ENCODE measurements at regions not wholly inside any gene's neighbourhood (a gene's known extent, or its start where the extent isn't known, plus 50 kb on each side); places are given as distances from the start of the nearest gene placed in this dataset.

GRCh38 chr14:50001999-50002925, 109.4 kb downstream of the ARF6 start:
- Mint-ChIP-seq H3K4me1 (peaks cover 73% of the 10 kb centered on the region), H3K27me3 (no peaks in the 10 kb centered on the region), H3K9me3 (ENCODE audit: insufficient read depth) (no peaks in the 10 kb centered on the region), H3K4me3 (peak overlapping the region; percentile 91), H3K27ac (peak overlapping the region; percentile 96)
- ATAC-seq (ENCODE audit: low read depth) (peak; percentile 9), DNase-seq (peak; percentile 68)
- peak overlapping the region; percentile 82 for H3K4me2 ChIP-seq (replicated peaks; ENCODE audit: low read depth, low read length, poor library complexity, severe bottlenecking)
- H3K27ac ChIP-seq (ENCODE audit: low read length in 2 of 2) = peak overlapping the region; percentile 98 to 99
- peak overlapping the region in 4 of 5 experiments; percentile 56 to 69 (median 63) for H3K4me3 ChIP-seq (ENCODE audit: control extremely low read depth in 1 of 5, extremely low read depth in 1 of 5, insufficient read depth in 1 of 5, low read depth in 2 of 5, low read length in 4 of 5)
- peaks cover 8% of the 10 kb centered on the region for H3K79me2 ChIP-seq (ENCODE audit: control insufficient read depth, insufficient read depth, low read length)
- H4K20me1 ChIP-seq (ENCODE audit: control insufficient read depth, insufficient read depth, low read length, poor library complexity, severe bottlenecking) = no peaks in the 10 kb centered on the region
- H2AFZ ChIP-seq (ENCODE audit: insufficient read depth, low read depth, low read length, poor library complexity, severe bottlenecking) = peak overlapping the region; percentile 61
- H3K27me3 ChIP-seq (replicated peaks in 1 of 4; ENCODE audit: control extremely low read depth in 1 of 4, control insufficient read depth in 3 of 4, insufficient read depth in 4 of 4, low read length in 3 of 4) = no peaks in the 10 kb centered on the region
- ChIA-PET POLR2A (interaction anchor here (0.5 to 4.8 kb wide), 21 partner anchors 24 to 139 kb away, joined by 3 to 45 read pairs (median 8); partner anchors contain the start of gene ARF6), CTCF (interaction anchor here (0.7 to 6.4 kb wide), 26 partner anchors 11 to 150 kb away, joined by 3 to 114 read pairs (median 7); partner anchors contain the start of genes ARF6 and NEMF)
- WGBS (ENCODE audit: insufficient coverage) = 72% methylated on average over 2 of the region's 10 CpGs
- H3K9me3 ChIP-seq (ENCODE audit: control extremely low read depth in 1 of 3, control insufficient read depth in 2 of 3, insufficient read depth in 1 of 3, low read length in 2 of 3) = no peaks in the 10 kb centered on the region
- H3K9ac ChIP-seq (ENCODE audit: low read length) = peak overlapping the region; percentile 77
- H3K4me1 ChIP-seq (ENCODE audit: control insufficient read depth in 2 of 2, insufficient read depth in 2 of 2, low read length in 2 of 2) = peaks cover 59 to 65% of the 10 kb centered on the region in 2 donors
- no peak for TF ChIP-seq EZH2 (IDR thresholded peaks at IDR 0.05; ENCODE audit: borderline replicate concordance, insufficient read depth, low read depth, low read length, poor library complexity, severe bottlenecking)
- no peak for TF ChIP-seq CTCF (IDR thresholded peaks at IDR 0.05)
- intact Hi-C loops (cut with micrococcal nuclease) = loop anchor here (1.0 to 2.0 kb wide), 3 partner anchors 42 to 83 kb away; no protein-coding TSS in a partner anchor
- peaks cover 0 to 6% of the 10 kb centered on the region in 2 experiments for H3K36me3 ChIP-seq (replicated peaks in 1 of 2; ENCODE audit: control extremely low read depth in 1 of 2, control insufficient read depth in 1 of 2, extremely low read depth in 1 of 2, insufficient read depth in 2 of 2, low read length in 1 of 2)
